Loucy (cell line): ENCODE measurements at regions not wholly inside any gene's neighbourhood (a gene's known extent, or its start where the extent isn't known, plus 50 kb on each side); places are given as distances from the start of the nearest gene placed in this dataset.

ENCODE experiments used
- CTCF ChIP-seq: fragments of 200-600 bp; sonication (generic); conservative IDR thresholded peaks from 2 replicates; pipeline ENCODE4 v1.5.1; 2014; ENCODE audit warnings: mild to moderate bottlenecking, antibody characterized with exemption, low read length
- EZH2phosphoT487 ChIP-seq: fragments of 200-600 bp; IDR thresholded peaks from 2 replicates; pipeline ENCODE4 v1.6.1; 2018; ENCODE audit warnings: antibody characterized with exemption, mild to moderate bottlenecking, moderate library complexity, borderline replicate concordance

- TF ChIP-seq CTCF (no peak), EZH2phosphoT487 (no peak)
Measured at GRCh38 chr5:6850106-6850432, 136.8 kb downstream of the TENT4A start.
